GM23248 (cell line): ENCODE measurements at regions not wholly inside any gene's neighbourhood (a gene's known extent, or its start where the extent isn't known, plus 50 kb on each side); places are given as distances from the start of the nearest gene placed in this dataset.

Source experiments
- EZH2 ChIP-seq: fragments of 200-600 bp; sonication (generic); IDR thresholded peaks from 2 replicates; pipeline ENCODE4 v1.6.1; 2018; ENCODE audit warnings: antibody characterized with exemption, mild to moderate bottlenecking; ENCODE audit not compliant: insufficient read depth, poor library complexity, severe bottlenecking
- EZH2phosphoT487 ChIP-seq: fragments of 200-600 bp; sonication (generic); IDR thresholded peaks from 2 replicates; pipeline ENCODE4 v1.6.1; 2018; ENCODE audit warnings: antibody characterized with exemption, moderate library complexity, mild to moderate bottlenecking, low read depth; ENCODE audit not compliant: insufficient read depth

DNA sequence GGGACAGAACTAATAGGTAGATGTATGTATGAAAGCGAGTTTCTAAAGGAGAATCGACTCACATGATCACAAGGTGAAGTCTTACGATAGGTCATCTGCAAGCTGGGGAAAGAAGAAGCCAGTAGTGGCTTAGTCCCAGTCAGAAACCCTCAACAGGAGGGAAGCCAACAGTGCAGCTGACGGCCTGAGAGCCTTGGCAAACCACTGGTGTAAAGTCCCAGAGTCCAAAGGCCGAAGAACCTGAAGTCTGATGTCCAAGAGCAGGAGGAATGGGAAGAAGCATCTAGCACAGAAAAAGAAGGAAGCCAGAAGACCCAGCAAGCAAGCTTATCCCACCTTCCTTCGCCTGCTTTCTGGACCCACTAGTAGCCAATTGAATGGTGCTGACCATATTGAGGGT is 507.6 kb upstream of the ARGLU1 start:
- TF ChIP-seq EZH2: no peak
- TF ChIP-seq EZH2phosphoT487: no peak
